ENCODE measurements at regions not wholly inside any gene's neighbourhood (a gene's known extent, or its start where the extent isn't known, plus 50 kb on each side); places are given as distances from the start of the nearest gene placed in this dataset.

- in situ Hi-C loops (cut with HindIII; ENCODE audit: low pct_ligation_motif_present, low sequenced_read_pairs) = no loop called here
- no peak for DNase-seq
- Histone ChIP-seq H3K36me3 (replicated peaks) (no peaks in the 10 kb centered on the region), H3K4me3 (ENCODE audit: low read depth, low read length) (no peak overlapping the region), H3K27ac (no peak overlapping the region), H3K27me3 (replicated peaks) (no peaks in the 10 kb centered on the region)
- TF ChIP-seq, protein P1, sequence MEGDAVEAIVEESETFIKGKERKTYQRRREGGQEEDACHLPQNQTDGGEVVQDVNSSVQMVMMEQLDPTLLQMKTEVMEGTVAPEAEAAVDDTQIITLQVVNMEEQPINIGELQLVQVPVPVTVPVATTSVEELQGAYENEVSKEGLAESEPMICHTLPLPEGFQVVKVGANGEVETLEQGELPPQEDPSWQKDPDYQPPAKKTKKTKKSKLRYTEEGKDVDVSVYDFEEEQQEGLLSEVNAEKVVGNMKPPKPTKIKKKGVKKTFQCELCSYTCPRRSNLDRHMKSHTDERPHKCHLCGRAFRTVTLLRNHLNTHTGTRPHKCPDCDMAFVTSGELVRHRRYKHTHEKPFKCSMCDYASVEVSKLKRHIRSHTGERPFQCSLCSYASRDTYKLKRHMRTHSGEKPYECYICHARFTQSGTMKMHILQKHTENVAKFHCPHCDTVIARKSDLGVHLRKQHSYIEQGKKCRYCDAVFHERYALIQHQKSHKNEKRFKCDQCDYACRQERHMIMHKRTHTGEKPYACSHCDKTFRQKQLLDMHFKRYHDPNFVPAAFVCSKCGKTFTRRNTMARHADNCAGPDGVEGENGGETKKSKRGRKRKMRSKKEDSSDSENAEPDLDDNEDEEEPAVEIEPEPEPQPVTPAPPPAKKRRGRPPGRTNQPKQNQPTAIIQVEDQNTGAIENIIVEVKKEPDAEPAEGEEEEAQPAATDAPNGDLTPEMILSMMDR (IDR thresholded peaks at IDR 0.05; ENCODE audit: low read depth, low read length, missing control alignments) = no peak
Measured at GRCh38 chr7:67620216-67620933, 623.7 kb downstream of the TYW1 start.

DNA sequence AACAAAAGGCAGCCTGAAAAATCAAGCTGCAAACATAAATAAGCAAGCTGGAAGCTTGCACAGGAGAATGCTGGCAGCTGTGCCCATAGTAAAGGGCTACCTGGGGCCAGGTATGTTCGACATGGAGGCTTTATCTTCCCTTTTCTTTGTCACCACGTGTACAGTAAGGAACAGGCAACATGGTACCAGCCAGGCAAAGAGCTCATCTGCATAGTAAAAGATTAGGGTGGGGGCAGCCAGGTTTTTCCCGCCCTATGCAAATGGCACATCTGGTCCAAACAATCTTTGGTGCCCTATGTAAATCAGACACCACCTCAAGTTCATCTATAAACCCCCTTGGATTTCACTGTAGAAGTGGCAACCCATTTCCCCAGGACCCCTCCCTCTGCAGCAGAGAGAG, 625.1 kb downstream of the TYW1 start:
- no peaks in the 10 kb centered on the region for H3K36me3 ChIP-seq (replicated peaks)
- H3K27me3 ChIP-seq (replicated peaks) = no peaks in the 10 kb centered on the region
- no peak overlapping the region for H3K4me3 ChIP-seq (ENCODE audit: low read depth, low read length)
- in situ Hi-C loops (cut with HindIII; ENCODE audit: low pct_ligation_motif_present, low sequenced_read_pairs) = no loop called here
- H3K27ac ChIP-seq = no peak overlapping the region
- TF ChIP-seq, protein P1 (IDR thresholded peaks at IDR 0.05; ENCODE audit: low read depth, low read length, missing control alignments) = no peak
- DNase-seq = no peak

DNA sequence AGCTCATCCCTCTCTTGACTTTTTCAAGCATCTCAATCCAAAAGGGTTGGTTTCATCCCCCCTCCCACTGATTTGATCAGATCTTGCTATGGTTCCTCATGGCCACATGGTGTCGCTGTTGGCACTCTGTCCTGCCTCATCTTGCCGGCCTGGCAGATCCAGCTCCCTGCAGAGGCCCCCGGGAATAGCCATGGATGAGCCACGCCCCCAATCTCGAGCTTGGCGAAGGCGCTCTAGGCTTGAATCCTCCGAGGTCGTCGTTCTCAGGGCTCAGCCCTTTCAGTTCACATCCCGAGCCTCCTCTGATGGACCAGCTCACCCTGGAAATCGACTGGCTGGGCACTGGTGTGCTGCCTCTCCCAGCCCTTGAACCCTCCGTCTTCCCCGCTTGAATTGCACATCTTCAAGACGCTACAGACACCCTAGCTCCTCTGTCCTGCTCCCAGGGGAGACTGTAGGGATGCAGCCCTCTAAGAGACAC, 628.7 kb downstream of the TYW1 start:
- H3K4me3 ChIP-seq (ENCODE audit: low read depth, low read length) = no peak overlapping the region
- peak; percentile 24 for DNase-seq
- in situ Hi-C loops (cut with HindIII; ENCODE audit: low pct_ligation_motif_present, low sequenced_read_pairs) = no loop called here

GRCh38 chr7:67631476-67631875, 634.8 kb downstream of the TYW1 start:
- H3K36me3 ChIP-seq (replicated peaks) = no peaks in the 10 kb centered on the region
- no peaks in the 10 kb centered on the region for H3K27me3 ChIP-seq (replicated peaks)
- TF ChIP-seq, protein P1 (IDR thresholded peaks at IDR 0.05; ENCODE audit: low read depth, low read length, missing control alignments) = no peak
- H3K4me3 ChIP-seq (ENCODE audit: low read depth, low read length) = no peak overlapping the region
- in situ Hi-C loops (cut with HindIII; ENCODE audit: low pct_ligation_motif_present, low sequenced_read_pairs) = no loop called here
- H3K27ac ChIP-seq = no peak overlapping the region
- DNase-seq = no peak

More for the DNA sequence above, 628.7 kb downstream of the TYW1 start:
- Histone ChIP-seq H3K36me3 (replicated peaks) (no peaks in the 10 kb centered on the region), H3K27ac (no peak overlapping the region), H3K27me3 (replicated peaks) (no peaks in the 10 kb centered on the region)
- TF ChIP-seq, protein P1 (IDR thresholded peaks at IDR 0.05; ENCODE audit: low read depth, low read length, missing control alignments) = peak; percentile 63

DNA sequence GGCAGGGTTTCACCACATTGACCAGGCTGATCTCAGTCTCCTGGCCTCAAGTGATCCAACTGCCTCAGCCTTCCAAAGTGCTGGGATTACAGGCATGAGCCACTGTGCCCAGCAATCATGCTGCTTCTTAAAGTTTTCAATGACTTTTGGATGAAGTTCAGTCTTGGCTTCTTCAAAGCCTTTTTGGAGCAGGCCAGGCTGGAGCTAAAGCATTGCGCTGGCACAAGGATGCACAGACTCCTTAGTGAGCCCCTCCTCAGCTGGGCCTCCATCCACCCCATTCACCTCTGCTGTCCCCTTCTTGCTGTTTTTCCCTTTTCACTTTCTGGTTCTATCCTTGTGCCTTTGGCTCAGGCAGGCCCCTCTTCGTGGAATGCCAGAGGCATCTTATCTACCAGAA, 638.6 kb downstream of the TYW1 start:
- no peak for DNase-seq
- H3K27me3 ChIP-seq (replicated peaks) = no peaks in the 10 kb centered on the region
- in situ Hi-C loops (cut with HindIII; ENCODE audit: low pct_ligation_motif_present, low sequenced_read_pairs) = no loop called here
- H3K4me3 ChIP-seq (ENCODE audit: low read depth, low read length) = no peak overlapping the region
- H3K27ac ChIP-seq = no peak overlapping the region
- TF ChIP-seq, protein P1 (IDR thresholded peaks at IDR 0.05; ENCODE audit: low read depth, low read length, missing control alignments) = no peak
- no peaks in the 10 kb centered on the region for H3K36me3 ChIP-seq (replicated peaks)
